ENCODE measurements at regions not wholly inside any gene's neighbourhood (a gene's known extent, or its start where the extent isn't known, plus 50 kb on each side); places are given as distances from the start of the nearest gene placed in this dataset.

DNA sequence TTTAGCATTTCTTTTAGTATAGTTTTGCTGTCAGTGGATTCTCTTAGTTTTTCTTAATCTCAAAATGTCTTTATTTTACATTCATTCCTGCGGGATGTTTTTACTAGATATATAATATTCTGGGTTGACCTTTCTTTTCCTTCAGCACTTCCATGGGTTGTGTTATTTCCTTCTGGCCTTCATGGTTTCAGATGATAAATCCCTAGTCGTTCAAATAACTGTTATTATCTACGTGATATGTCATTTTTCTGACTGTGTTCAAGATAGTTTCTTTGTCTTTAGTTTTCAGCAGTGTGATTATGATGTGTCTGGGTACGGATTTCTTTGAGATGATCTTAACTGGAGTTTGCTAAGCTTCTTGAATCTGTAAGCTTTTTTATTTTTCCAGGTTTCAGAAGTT, 75.7 kb upstream of the ELN start:
- no peaks in the 10 kb centered on the region for H3K9me1 ChIP-seq (ENCODE audit: control insufficient read depth, insufficient read depth, low read length)
- H2AFZ ChIP-seq (ENCODE audit: low read depth, low read length): no peak overlapping the region
- no peaks in the 10 kb centered on the region for H3K36me3 ChIP-seq (ENCODE audit: control insufficient read depth, insufficient read depth, low read length)
- no peaks in the 10 kb centered on the region for H3K4me1 ChIP-seq (replicated peaks in 1 of 2; ENCODE audit: control insufficient read depth in 2 of 2, insufficient read depth in 2 of 2, low read length in 2 of 2)
- no peak overlapping the region for H3K27ac ChIP-seq (ENCODE audit: extremely low read depth, low read depth, low read length)
- no peaks in the 10 kb centered on the region; the same call in 1 of the 2 replicates for H3K9me3 ChIP-seq (replicated peaks; ENCODE audit: control insufficient read depth, insufficient read depth, low read depth, low read length)
- no peak for FAIRE-seq
- H4K20me1 ChIP-seq (replicated peaks; ENCODE audit: control insufficient read depth, insufficient read depth, low read length): no peaks in the 10 kb centered on the region
- no peak overlapping the region for H3K9ac ChIP-seq (ENCODE audit: insufficient read depth in 1 of 2, low read depth in 2 of 2, low read length in 2 of 2)
- ChIA-PET POLR2A (interaction anchor here (0.6 kb wide), 1 partner anchor 20 kb away, joined by 3 read pairs; no protein-coding TSS in a partner anchor), CTCF (ENCODE audit: low intra/inter-chr PET ratio) (no interaction called here)
- BruUV-seq (replicated peaks): no TSS peak
- no peak for DNase-seq (ENCODE audit: extremely low read depth in 1 of 4, low spot score in 3 of 4)
- no peaks in the 10 kb centered on the region for H3K79me2 ChIP-seq (ENCODE audit: control insufficient read depth, insufficient read depth, low read length)
- TF ChIP-seq, protein P1, sequence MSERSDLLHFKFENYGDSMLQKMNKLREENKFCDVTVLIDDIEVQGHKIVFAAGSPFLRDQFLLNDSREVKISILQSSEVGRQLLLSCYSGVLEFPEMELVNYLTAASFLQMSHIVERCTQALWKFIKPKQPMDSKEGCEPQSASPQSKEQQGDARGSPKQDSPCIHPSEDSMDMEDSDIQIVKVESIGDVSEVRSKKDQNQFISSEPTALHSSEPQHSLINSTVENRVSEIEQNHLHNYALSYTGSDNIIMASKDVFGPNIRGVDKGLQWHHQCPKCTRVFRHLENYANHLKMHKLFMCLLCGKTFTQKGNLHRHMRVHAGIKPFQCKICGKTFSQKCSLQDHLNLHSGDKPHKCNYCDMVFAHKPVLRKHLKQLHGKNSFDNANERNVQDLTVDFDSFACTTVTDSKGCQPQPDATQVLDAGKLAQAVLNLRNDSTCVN (CRISPR knock-in tag; IDR thresholded peaks at IDR 0.05): no peak
- no peak for TF ChIP-seq LCOR (CRISPR knock-in tag; IDR thresholded peaks at IDR 0.05)
- TF ChIP-seq ZNF3 (CRISPR knock-in tag; IDR thresholded peaks at IDR 0.05): no peak
- no peak for TF ChIP-seq CBFB (CRISPR knock-in tag; IDR thresholded peaks at IDR 0.05)
- no peak for TF ChIP-seq GTF2A2 (tag; IDR thresholded peaks at IDR 0.05)
- TF ChIP-seq CHD1 (IDR thresholded peaks at IDR 0.05; ENCODE audit: low read length): no peak
- no peak for TF ChIP-seq WHSC1 (IDR thresholded peaks at IDR 0.05; ENCODE audit: low read length)
- TF ChIP-seq, protein P2, sequence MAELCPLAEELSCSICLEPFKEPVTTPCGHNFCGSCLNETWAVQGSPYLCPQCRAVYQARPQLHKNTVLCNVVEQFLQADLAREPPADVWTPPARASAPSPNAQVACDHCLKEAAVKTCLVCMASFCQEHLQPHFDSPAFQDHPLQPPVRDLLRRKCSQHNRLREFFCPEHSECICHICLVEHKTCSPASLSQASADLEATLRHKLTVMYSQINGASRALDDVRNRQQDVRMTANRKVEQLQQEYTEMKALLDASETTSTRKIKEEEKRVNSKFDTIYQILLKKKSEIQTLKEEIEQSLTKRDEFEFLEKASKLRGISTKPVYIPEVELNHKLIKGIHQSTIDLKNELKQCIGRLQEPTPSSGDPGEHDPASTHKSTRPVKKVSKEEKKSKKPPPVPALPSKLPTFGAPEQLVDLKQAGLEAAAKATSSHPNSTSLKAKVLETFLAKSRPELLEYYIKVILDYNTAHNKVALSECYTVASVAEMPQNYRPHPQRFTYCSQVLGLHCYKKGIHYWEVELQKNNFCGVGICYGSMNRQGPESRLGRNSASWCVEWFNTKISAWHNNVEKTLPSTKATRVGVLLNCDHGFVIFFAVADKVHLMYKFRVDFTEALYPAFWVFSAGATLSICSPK (IDR thresholded peaks at IDR 0.05; ENCODE audit: borderline replicate concordance): no peak
- no peak for TF ChIP-seq TFAM (CRISPR knock-in tag; conservative IDR thresholded peaks at IDR 0.05)
- TF ChIP-seq MECOM (CRISPR knock-in tag; IDR thresholded peaks at IDR 0.05): no peak
- TF ChIP-seq CC2D1A (IDR thresholded peaks at IDR 0.05): no peak
- TF ChIP-seq, protein P3, sequence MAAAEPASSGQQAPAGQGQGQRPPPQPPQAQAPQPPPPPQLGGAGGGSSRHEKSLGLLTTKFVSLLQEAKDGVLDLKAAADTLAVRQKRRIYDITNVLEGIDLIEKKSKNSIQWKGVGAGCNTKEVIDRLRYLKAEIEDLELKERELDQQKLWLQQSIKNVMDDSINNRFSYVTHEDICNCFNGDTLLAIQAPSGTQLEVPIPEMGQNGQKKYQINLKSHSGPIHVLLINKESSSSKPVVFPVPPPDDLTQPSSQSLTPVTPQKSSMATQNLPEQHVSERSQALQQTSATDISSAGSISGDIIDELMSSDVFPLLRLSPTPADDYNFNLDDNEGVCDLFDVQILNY (CRISPR knock-in tag; IDR thresholded peaks at IDR 0.05): no peak
- no peak for TF ChIP-seq GATAD2B (IDR thresholded peaks at IDR 0.05; ENCODE audit: borderline replicate concordance)
- TF ChIP-seq HNRNPH1 (optimal IDR thresholded peaks at IDR 0.05; ENCODE audit: low read depth, low read length): no peak
- TF ChIP-seq, protein P4, sequence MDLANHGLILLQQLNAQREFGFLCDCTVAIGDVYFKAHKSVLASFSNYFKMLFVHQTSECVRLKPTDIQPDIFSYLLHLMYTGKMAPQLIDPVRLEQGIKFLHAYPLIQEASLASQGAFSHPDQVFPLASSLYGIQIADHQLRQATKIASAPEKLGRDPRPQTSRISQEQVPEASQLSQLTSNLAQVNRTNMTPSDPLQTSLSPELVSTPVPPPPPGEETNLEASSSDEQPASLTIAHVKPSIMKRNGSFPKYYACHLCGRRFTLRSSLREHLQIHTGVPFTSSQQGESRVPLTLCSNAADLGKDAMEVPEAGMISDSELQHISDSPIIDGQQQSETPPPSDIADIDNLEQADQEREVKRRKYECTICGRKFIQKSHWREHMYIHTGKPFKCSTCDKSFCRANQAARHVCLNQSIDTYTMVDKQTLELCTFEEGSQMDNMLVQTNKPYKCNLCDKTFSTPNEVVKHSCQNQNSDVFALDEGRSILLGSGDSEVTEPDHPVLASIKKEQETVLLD (IDR thresholded peaks at IDR 0.05): no peak
- TF ChIP-seq LARP7 (IDR thresholded peaks at IDR 0.05): no peak
- no peak for TF ChIP-seq ZNF23 (CRISPR knock-in tag; IDR thresholded peaks at IDR 0.05)
- no peak for TF ChIP-seq ZNF551 (CRISPR knock-in tag; IDR thresholded peaks at IDR 0.05)
- TF ChIP-seq PRPF4 (IDR thresholded peaks at IDR 0.05; ENCODE audit: insufficient read depth, low read depth, low read length, poor library complexity, severe bottlenecking): no peak
- intact Hi-C loops (cut with micrococcal nuclease) (no loop called here), in situ Hi-C loops (cut with MboI) (no loop called here)
- H3K4me3 ChIP-seq: no peak overlapping the region
- no peak overlapping the region for H3K4me2 ChIP-seq (ENCODE audit: insufficient read depth, low read length)
- WGBS (ENCODE audit: insufficient coverage, low coverage, missing lambda C conversion rate): 3% methylated on average over 4 of the region's 4 CpGs
- no peak for ATAC-seq
- 0 out of 5 replicates have a peak, but pooled peaks cover 0 to 4% of the 10 kb centered on the region in 2 experiments for H3K27me3 ChIP-seq (ENCODE audit: control insufficient read depth in 2 of 2, insufficient read depth in 2 of 2, low read length in 2 of 2)
